IPS-NIHi7 (cell line): ENCODE measurements at regions not wholly inside any gene's neighbourhood (a gene's known extent, or its start where the extent isn't known, plus 50 kb on each side); places are given as distances from the start of the nearest gene placed in this dataset.

Experiments
- DNase-seq: peaks from one replicate; pipeline ENCODE4 v3.0.0; 2012; ENCODE audit warnings: mixed read lengths; ENCODE audit errors: extremely low spot score

DNA sequence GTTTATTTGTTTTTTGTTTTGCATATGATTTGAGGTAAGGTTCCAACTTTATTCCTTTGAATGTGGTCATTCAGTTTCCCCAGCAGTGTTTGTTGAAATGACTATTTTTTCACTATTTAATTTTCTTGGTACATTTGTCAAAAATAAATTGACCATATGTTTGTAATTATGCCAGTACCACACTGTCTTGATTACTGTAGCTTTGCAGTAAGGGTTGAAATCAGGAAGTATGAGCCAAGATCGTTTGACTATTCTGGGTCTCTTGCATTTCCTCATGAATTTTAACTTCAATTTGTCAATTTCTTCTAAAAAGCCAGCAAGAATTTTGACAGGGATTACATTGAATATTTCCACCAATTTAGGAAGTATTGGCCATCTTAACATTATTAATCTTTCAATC lies 199.3 kb upstream of the PPFIA2 start:
- DNase-seq = no peak

DNA sequence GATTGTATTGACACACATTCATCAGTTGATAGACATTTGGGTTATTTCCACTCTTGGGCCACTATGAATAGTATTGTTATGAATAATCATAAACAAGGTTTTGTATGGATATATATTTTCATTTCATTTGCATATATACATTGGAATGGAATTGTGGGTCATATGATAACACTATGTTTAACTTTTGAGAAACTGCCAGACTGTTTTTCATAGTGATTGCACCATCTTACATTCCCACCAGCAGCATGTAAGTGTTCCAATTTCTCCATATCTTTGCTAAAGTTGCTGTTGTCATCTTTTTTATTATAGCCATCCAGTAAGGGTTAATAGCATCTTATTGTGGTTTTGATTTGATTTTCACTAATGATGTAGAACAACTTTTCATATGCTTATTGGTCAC lies 198.5 kb upstream of the PPFIA2 start:
- no peak for DNase-seq

DNA sequence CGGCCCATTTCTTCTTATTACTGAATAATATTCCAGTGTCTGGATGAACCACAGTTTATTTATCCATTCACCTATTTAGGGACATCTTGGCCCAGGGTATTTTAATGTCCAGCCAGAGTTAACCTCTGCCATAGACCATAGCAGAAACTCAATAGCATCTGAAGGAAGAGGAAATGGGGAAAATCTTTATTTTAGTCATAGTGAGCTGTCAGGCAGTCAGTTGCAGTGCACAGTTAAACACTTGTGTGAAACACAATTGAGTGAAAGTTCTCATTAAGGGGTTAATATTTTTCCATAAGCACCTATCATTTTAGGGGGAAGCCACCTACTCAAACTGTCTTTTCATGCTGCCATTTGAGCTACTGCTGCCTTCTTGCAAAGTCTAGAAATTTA lies 197.3 kb upstream of the PPFIA2 start:
- no peak for DNase-seq

DNA sequence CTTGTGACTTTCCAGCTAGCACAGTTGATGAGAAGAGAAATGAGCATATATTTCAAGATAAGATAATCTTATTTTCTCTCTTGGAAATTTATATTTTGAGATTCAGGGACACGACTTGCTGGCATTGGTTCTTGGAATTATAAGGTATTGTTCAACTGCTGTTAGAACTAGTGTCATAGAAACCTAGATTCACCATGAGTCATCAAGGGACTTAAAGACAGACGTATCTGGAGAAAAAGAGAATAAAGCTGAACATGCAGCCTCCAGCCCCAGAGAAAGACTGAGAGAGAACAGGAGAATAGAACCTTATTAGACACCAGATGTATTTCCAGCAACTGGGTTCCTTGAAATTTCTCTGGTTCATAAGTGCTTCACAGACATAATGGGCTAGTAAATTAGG lies 194.4 kb upstream of the PPFIA2 start:
- DNase-seq = no peak

DNA sequence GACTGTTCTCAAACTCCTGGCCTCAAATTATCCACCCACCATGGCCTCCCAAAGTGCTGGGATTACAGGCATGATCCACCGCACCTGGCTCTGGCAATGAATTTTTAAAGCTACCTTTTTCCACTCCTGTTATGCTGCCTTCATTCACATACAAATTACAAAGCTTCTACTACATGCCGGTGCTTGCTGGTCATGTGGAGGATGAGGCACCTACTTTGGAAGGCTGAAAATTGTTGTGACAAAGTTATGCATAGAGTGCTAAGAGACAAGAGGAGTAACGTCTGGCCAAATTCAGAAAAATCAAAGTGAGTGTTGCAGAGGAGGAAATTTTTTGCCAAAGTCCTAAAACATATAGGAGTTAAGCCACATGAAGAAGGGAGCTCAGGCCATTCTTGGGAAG lies 191.7 kb upstream of the PPFIA2 start:
- no peak for DNase-seq

DNA sequence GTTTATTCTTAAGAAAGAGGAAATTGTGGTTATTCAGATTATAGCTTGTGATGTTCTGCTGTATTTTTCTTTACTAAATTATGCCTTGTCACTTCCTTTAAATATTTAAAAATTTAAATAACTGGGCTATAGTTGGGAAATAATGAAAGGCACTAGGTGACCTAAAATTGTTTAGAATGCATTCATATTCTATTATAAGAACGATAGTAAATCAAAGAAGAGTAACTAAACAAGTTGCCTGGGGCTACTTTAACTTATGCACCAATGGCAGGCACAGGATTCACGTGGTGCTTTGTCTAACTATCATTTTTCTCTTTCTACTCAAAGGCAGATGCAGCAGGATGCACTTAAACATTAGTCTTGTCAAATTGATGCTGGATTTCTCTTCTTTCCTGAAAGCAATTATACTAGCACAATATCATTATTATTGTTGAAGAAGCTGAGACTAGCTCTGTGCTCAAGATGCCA lies 190.7 kb upstream of the PPFIA2 start:
- no peak for DNase-seq

DNA sequence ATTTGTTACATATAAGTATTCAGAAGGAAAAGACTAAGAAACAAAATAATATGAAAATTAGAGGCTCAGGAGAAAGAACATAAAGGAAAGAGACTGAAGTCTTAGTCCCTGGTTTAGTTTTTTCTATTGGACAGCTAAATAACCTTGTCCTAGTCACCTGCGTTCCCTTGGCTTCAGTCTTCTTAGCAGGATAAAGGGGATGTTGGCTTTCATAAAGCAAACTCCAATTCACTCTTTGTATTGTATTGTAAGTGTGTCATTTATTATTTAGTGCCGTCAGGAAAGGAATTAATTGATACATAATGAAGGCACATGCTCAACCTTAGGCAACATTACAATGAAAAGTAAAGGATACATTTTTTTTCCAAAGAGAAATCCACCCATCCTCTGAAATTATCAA lies 190.3 kb upstream of the PPFIA2 start:
- DNase-seq = no peak

DNA sequence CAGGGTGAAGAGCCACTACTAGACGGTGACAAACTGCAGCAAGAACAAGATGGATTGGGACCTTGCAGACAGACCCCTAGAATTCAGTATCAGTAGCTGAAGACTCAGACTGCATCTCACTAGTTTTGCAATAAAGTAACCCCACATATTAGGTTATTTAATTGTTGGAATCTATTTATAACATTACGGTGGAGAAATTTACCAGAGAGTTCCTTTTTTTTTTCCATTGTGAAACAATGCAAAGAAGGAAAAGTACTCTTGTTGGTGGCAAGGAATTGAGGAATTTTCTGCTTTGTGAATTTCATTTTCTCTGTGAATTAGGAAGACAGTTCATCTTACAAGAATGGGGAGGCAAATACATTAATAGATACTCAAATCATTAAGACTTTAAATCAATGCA lies 185.7 kb upstream of the PPFIA2 start:
- no peak for DNase-seq

DNA sequence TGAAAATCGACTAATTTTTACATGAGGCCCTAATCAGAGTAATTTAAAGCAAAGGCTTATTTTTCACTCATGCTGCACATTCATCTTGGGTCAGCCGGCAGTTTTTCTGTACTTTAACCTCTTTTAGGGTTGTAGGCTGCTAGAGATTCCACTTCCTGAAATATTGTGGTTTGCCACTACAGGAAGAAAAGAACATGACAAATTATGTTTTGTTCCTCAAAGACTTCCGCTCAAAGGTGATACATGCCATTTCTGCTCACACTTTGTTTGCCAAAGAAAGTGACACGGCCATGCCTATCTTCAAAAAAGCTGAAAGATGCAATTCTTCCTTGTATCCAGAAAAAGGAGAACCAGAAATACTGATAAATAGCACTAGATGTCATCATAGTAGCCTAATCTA lies 183.4 kb upstream of the PPFIA2 start:
- DNase-seq = no peak

DNA sequence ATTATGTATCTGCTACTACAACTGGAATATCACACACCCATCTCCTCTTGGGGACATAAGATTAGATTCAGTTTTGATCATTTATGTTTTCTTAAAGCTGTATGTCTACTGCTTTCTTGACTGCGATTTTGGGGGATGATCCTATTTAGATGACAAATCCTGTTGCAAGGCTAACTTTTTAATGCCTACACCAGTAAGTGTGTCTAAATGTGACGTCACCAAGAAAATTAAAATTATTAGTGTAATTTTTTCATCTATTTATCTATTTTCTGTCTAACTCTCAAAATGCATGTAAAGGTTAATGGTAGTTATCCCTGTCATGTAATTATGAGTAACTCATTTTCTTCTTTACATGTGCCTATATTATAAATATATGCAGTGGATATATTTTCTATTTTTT lies 170.9 kb upstream of the PPFIA2 start:
- DNase-seq = no peak

DNA sequence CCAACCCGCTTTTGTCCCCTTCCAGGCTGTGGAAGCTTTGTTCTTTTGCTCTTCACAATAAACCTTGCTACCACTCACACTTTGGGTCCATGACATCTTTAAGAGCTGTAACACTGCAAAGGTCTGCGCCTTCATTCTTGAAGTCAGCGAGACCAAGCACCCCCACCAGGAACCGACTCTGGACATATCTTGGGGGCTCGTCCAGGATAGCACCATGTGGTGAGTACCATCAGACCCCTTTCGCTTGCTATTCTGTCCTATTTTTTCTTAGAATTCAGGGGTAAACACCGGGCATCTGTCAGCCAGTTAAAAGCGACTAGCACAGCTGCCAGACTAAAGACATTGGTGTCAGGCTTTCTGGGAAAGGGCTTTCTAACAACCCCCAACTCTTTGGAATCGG lies 137.6 kb upstream of the PPFIA2 start:
- DNase-seq = no peak

DNA sequence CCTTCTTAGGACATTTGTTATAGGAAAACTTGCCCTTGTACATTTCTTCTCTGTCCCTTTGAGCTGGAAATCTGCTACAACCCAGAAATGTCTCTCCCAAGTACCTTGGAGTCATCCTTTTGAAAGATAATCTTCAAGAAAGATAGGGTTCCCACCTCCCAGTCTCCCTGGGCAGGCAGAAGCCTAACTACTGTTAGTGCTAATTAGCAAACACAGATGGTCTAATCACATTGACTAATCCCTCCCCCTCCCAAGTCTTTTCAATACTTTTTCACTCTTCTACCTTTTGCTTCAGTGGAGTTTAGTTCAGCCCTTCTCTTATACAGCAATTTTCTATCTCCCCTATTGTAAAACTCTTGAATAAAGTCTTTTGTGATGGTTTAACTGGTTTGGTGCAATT lies 129.8 kb upstream of the PPFIA2 start:
- DNase-seq = peak; percentile 26

DNA sequence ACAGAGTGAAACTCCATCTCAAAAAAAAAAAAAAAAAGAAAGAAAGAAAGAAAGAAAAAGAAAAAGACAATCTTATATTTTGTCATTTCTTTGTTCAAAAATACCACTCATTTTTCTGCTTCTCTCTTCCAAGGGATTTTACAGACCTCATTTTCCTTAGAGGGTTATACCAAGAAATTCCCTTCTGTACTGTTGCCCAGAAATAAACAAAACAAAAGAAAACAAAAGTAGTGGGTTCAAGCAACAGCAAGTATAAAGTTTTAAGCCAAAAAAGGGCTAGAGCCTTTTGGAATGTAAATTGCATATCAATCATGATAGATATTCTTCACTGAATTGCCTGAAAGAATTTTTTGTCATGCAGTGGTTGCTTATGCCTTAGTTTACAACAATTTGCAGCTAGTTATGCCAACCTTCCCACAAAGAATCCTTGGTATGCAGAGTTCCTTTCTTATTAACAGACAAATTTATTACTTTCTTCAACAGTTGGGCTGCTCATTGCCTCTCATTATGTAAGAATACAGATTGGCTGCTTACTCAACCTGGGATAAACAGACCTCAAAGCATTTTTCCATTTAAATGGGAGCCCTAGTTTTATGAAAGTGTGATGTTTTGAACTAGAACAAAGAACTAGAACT lies 129.1 kb upstream of the PPFIA2 start:
- DNase-seq = no peak

DNA sequence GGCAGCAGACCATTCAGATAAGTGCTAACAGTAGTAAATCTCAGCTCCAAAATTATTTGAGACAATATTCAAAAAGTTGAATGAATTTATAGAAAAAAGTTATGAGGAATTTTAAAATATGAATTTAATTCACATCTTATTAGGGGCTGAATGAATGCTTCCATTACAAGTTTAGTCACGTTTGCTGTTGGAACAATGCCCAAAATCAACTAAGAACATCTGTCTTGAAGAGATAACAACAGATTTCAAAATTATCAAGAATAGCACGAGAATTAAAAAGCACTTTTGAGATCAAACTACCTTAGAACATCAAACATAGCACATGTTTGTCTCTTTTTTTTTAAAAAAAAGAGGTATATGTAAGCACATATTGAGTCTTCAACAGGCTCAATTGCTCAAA lies 115.4 kb upstream of the PPFIA2 start:
- no peak for DNase-seq

DNA sequence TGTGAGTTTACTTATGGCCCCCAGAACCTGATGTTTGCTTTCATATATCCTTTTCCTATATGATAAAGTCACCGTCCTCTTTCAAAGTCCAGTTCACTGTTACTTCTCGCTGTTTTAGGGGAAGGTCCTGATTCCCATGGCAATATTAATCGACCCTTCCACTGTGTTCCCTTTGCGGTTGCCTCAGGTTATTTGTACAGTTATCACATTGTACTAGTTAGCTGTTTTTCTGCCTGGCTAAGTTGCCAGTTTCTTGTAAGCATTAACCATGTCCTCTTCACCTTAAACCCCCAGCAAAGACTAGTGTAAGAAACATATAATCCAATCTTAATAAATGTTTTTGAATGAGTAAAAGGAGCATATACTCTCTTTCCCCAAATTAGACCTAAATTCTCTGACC lies 115.0 kb upstream of the PPFIA2 start:
- no peak for DNase-seq

DNA sequence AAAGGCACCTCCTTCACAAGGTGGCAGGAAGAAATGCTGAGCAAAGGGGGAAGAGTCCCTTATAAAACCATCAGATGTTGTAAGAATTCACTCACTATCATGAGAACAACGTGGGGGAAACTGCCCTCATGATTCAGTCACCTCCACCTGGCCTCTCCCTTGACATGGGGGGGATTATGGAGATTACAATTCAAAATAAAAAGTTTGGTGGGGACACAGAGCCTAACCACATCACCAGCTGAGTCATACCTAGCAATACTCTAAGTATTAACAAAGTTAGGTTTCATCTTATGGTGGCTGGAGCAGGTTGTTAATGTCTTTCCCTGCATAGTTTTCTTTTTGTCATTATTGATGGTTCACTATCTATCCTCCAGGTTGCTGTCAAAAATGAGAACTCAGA lies 113.2 kb upstream of the PPFIA2 start:
- no peak for DNase-seq

DNA sequence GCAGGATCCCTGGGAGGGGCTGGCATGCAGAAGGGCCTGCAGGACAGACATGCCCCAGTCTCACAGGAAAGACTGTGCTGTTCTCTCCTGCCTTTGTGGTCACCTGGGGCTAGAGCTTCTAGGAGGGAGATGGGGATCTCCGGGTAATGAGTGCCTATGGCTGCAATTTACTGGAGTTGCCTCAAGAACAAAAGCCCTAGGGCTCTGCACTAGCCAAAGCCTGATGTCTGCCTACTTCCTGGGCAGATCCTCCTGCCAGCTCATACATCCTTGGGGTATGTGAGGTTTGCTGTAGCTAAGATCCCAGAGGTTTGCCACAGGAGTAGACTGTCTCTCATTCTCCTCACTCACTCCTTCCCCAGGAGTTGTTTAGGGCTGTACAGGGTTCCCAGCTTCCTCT lies 106.9 kb upstream of the PPFIA2 start:
- no peak for DNase-seq

DNA sequence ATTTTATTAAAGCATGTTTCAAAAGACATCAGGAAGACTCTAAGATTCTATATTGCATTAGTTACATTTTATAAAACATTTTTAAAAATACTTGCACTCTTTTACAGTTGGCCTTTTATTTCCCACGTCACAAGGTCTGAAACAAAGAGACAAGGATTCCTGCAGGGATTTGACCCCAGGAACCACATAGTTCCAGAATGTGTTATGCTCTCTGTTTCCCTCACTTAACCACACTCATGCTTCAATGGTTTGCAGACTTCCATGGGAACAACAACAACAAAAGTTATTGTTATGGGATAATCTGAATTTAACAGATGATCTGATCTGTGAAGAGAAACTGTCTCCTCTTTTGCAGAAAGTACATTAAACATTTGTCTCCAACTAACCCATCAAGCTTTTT lies 104.3 kb upstream of the PPFIA2 start:
- no peak for DNase-seq

DNA sequence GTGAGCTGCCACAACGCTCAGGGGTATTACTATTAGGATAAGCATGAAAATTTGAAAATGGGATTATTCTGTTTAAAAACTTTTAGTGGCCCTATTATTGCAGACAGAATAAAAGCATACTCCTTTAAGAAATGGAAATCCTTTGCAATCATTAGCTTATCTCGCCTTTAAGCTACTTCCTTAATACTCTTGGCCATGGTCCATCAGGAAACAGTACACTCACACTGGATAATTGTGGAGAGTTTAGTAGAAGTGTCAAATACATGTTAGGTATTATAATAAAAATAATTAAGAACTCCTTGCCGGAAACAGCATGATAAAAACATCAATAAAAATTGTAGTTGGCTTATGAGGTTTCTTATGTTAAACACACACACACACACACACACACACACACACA lies 100.4 kb upstream of the PPFIA2 start:
- no peak for DNase-seq

DNA sequence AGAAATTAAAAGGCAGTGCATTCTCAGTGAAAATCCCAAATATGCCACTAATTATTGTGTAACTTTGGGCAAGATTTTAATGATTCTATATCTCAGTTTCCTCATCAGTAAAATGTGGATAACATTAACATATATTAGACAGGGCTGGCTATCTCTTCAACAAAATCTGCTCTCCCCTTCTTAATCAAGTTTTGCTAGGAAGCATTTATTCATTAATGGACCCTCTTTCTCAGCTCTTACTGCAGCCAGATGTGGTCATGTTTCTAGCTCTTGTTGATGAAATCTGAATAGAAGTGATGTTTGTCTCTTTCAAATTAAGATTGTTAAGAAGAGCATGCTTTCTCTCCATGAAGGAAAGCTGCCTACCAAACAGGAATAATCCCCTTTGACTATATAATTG lies 84.4 kb upstream of the PPFIA2 start:
- DNase-seq = no peak

DNA sequence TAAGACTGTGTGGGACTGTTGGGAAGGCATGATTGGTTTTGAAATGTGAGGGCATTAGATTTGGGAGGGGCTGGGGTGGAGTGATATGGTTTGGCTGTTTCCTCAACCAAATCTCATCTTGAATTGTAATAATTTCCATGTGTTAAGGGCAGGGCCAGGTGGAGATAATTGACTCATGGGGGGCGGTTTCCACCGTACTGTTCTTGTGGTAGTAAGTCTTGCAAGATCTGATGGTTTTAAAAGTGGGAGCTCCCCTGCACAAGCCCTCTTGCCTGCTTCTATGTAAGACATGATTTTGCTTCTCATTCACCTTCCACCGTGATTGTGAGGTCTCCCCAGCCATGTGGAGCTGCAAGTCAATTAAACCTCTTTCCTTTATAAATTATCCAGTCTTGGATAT lies 76.6 kb upstream of the PPFIA2 start:
- DNase-seq = no peak

DNA sequence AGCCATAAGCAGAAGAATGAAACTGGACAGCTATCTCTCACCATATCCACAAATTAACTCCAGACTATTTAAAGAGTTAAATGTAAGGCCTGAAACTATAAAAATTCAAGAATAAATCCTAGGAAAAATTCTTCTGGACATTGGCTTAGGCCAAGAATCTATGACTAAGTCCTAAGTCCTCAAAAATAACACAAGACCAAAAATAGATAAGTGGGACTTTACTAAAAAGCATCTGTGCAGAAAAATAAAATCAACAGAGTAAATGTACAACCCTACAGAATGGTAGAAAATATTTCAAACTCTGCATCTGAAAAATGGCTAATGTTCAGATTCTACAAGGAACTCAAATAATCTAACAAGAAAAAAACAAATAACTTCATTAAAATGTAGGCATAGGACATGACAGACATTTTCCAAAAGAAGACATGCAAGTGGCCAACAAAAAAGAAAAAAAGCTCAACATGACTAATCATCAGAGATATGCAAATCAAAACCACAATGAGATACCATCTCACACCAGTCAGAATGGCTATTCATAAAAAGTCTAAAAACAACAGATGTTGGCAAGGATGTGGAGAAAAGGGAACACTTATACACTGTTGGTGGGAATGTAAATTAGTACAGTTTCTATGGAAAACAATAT lies 61.0 kb upstream of the PPFIA2 start:
- DNase-seq = no peak

DNA sequence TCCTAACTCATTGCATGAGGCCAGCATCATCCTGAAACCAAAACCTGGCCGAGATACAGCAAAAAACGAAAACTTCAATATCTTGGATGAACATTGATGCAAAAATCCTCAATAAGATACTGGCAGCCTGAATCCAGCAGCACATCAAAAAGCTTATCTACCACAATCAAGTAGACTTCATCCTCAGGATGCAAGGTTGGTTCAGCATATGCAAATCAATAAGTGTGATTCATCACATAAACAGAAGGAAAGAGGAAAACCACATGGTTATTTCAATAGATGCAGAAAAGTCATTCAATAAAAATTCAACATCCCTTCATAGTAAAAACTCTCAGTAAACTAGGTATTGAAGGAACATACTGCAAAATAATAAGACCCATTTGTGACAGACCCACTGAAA lies 56.5 kb upstream of the PPFIA2 start:
- no peak for DNase-seq

DNA sequence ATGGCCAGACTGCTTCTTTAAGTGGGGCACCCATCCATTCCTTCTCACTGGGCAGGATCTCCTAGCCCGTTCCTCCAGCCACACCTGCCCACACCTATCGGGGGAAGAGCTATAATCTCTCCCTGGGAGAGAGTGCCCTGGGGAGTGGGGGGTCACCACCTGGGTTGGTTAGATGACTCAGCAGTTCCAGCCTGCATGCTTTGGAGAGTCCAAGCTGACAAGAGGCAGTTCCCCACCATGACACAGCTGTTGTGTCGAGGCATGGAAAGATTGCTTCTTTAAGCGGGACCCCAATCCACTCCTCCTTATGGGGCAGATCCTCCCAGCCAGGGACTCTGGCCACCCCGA lies 52.6 kb upstream of the PPFIA2 start:
- DNase-seq = peak; percentile 8
